ENCODE measurements at regions not wholly inside any gene's neighbourhood (a gene's known extent, or its start where the extent isn't known, plus 50 kb on each side); places are given as distances from the start of the nearest gene placed in this dataset.
"Not testable (repeated sequence)": the region's sequence is repeated elsewhere in the genome, so short reads cannot be mapped to it uniquely, and the experiment has no call there.

DNA sequence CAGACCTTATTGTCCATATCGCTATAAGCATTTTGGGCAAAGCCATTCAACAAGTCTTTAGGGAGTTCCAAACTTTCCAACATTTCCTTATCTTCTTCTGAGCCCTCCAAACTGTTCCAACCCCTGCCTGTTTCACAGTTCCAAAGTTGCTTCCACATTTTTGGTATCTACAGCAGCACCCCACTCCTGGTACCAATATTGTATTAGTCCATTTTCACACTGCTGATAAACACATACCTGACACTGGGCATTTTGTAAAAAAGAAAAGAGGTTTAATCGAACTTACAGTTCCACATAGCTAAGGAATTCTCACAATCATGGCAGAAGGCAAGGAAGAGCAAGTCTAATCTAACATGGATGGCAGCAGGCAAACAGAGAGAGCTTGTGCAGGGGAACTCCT is 834.1 kb upstream of the GBE1 start:
- DNase-seq, result no peak

DNA sequence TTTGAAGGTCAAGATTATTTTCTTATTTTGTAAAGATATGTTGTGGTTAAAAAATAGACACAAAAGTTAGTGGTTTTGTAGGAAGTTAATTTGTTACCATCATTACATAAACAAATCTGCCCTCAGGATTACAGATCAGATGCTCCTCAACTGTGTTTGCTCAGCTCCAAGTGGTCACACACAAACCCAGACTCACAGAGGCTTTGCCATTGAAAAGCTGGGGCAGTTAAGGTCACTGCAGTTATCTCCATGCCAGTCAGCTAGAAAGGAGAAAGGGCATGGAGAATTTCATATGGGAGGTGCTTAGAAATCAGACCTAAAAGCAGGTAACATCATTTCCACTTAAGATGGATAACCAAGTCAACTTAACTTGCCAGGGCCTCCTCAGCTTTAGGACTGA is 825.7 kb upstream of the GBE1 start:
- no peak for DNase-seq

DNA sequence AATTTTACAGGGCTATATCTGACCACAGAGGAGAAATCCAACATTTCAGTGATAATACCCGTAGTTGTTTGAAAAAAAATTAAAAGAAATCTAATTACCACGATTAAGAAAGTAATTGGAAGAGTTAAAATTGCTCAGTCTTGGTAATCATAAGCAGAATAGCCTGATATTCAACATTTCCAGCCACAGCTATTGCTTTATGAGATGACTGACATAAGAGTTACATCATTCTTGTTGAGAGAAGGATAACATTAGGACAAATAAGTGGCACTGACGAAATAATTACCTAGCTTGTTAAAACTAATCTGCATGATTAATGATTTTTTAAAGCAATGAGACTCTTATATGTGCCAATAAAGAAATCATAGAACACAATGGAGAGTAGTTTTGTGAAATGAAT is 825.0 kb upstream of the GBE1 start:
- no peak for DNase-seq

DNA sequence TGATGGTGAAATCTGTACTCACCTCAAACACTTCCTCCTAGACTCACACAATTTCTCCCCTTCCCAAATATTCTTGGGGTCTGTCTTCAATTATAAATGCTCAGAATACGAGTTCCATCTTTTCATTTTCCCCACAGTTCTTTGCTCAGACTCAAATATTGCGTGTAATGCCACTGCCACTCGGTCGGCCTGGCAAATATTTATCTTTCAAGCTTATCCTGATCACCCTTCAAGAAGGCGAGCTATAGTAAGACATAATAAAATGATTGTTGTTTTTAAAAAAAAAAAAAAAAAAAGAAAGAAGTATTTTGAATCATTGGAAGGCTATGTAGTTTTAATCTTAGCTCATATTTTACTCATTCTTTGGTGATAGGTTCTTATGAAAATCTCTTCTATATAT is 824.6 kb upstream of the GBE1 start:
- not testable (repeated sequence) for DNase-seq

DNA sequence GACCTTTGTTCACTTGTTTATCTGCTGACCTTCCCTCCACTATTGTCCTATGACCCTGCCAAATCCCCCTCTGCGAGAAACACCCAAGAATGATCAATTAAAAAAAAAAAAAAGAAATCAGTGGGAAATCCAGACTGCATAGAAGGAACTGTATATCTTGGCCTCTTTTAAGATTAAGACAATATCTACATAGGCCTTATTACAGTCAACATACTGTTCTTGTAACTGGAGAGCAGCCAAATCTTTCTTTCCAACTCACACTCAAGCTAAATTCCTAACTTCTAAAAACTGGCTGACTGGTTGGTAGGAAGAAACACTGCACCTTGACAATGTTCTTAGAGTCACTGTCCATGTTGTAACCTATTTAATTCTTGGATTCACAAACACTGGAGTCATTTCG is 824.1 kb upstream of the GBE1 start:
- not testable (repeated sequence) for DNase-seq

GRCh38 chr3:82584861-82585260 is 823.4 kb upstream of the GBE1 start:
- DNase-seq, result not testable (repeated sequence)

DNA sequence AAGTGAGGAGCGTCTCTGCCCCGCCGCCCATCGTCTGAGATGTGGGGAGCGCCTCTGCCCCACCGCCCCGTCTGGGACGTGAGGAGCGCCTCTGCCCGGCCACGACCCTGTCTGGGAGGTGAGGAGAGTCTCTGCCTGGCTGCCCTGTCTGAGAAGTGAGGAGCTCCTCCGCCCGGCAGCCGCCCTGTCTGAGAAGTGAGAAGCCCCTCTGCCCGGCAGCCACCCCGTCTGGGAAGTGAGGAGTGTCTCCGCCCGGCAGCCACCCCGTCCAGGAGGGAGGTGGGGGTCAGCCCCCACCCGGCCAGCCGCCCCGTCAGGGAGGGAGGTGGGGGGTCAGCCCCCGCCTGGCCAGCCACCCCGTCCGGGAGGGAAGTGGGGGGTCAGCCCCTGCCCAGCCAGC is 823.0 kb upstream of the GBE1 start:
- DNase-seq, result not testable (repeated sequence)

DNA sequence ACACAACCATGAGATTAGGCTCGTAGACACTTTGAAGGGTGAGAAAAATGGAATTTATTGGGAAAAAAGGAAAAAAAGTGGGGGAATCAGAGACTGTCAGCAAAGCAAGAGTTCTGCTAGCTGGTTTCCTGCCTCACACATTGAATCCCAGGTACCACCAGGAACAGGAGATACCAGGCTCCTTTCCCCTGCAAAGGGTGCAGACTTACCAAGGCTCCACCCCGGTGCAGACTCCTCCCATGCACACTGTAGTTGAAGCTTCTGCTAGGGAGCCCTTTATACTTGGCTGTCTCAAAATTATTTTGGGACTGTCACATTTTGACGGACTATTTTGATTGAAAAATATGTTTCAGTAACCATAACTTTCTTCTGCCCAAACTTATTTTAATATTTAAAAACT is 819.9 kb upstream of the GBE1 start:
- DNase-seq, result no peak

- no peak for DNase-seq
These were observed 811.3 kb upstream of the GBE1 start for GRCh38 chr3:82572721-82573120.

- DNase-seq, result no peak
These were observed 807.4 kb upstream of the GBE1 start for GRCh38 chr3:82568776-82569338.

DNA sequence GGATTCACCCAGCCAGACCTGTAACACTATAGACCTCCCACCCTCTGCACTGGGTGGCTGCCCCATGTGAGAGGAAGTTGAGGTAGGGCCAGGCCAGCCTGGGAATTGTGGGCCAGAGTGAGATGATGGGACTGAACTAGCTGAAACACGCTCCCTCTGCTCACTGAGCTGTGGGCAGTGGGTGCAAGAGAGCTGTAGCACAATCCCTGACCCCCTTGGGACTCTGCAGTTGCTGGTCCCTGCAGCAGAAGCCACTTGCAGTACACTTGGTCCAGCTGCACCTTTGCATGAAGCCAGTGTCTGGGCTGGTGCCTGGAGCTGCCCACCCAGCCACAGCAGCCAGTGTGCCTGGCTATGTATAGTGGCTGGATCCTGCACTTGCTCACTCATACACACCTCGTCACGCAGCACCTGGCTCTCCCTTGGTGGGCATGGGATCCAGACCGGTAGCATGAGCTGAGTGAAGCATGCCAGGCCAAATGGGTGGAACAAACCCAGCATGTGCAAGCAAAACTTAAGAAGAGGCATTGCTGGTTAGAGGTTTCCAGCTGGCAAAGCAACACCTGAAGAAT is 805.7 kb upstream of the GBE1 start:
- no peak for DNase-seq

DNA sequence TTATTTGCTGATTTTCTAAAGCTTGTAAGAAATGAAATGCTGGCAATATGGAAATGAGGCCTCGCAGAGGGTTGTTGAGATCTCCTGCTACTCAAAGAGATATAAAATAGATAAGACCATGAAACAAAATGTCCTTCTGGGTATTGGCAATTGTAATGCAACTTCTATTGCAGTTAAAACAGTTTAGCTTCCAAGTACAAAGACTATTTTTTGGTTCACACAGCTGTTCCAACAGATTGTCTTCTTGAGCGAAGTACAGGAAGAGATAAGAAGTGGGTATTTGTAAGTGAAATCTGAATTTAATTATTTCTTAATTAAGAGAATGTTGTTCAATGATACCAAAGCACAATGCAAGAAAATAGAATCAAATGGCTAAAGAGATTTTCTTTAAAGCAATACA is 801.5 kb upstream of the GBE1 start:
- no peak for DNase-seq

DNA sequence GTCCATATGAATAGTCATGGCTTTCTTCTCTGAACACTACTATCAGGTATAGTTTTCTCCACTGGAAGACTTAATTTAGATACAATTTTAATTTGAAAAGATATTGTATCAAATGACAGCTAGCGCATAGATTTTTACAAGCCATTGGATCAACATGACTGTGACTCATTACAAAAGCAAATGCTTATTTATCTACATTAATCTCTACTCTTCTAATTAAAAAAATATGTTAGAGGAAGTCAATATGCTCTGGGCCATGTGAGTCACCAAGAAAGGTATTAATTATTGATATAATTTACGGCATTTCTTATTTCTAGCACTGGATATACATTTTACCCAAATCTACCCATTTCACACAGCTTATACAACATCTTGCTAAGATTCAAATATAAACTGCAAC is 800.3 kb upstream of the GBE1 start:
- DNase-seq, result no peak

DNA sequence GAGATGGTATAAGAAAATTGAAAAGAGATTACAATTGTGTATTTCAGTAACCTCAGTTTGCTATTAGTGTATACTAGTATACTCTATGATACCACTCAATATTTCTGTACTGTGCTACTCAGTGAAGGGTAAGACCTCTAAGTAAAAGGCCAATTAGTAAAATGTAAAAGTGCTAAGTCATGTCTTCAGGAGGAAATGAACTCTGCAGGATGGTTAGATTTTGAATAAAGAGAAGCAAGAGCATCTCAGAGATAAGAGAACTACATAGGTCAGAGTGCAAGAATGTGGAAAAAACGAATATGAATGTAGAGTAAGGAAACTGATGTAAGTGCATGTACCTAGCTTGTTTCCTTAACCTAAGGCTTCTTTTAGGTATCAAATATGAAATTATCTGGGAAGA is 796.6 kb upstream of the GBE1 start:
- no peak for DNase-seq

- no peak for DNase-seq
These were observed 794.7 kb upstream of the GBE1 start for GRCh38 chr3:82556113-82556512.

GRCh38 chr3:82542556-82542955 is 781.1 kb upstream of the GBE1 start:
- not testable (repeated sequence) for DNase-seq

GRCh38 chr3:82521657-82522056 is 760.2 kb upstream of the GBE1 start:
- DNase-seq, result no peak

DNA sequence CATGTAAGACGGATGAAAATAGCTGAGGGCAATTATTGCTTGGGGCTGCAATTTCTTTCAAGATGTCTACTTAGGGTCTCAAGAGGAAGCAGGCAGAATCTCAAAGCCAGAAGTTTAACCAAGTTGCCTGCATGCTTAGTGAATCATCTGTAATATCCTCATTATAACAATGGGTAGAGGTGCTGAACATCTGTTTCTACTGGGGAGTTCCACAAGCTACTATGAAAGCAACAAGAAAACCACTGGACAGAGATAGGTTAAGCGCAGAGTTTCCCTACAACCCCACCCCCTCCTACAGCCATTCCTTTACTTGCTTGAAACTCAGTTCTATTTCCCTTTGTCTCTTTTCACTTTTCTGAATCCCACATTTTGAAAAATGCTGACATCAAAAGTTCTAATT is 759.4 kb upstream of the GBE1 start:
- no peak for DNase-seq

DNA sequence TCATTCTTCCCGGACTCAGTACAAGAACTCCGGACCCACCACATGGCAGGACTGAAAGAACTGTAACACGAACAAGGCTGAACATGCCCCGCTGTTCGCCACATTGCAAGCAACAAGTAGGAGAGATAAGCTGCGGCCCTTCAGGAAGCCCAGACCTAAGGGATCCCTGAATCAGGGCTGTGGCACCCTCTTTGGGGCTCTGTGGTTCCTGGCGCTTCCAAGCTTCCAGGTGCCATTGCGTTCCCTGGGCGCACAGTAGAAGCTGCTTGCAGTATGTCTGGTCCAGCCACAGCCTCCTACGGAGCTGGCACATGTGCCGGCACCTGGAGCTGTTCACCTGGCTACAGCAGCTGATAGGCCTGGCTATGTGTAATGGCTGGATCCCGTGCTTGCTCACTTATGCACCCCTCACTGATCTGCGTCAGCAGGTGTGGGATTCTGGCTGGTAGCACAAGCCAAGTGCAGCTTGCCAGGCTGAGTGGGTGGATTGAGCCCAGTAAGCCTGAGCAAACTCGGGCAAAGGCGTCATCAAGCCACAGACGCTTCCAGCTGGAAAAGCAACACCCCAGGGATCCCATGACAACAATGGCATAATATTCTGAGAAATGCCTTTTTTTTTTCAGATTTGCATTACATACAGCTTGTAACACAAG is 748.6 kb upstream of the GBE1 start:
- no peak for DNase-seq

- no peak for DNase-seq
These were observed 747.8 kb upstream of the GBE1 start for GRCh38 chr3:82509106-82509842.

DNA sequence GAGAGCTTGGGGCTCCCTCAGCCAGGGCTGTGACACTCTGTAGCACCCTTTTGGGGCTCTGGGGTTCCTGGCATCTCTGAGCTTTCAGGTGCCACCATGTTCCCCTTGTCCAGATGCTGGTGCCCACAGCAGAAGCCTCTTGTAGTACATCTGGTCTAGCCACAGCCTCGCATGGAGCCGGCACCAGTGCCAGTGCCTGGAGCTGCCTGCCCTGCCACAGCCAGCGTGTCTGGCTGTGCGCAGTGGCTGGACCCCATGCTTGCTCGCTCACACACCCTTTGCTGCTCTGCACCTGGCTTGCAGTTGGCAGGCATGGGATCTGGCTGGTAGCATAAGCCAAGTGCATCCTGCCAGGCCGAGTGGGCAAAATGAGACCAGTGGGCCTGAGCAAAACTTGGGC is 744.8 kb upstream of the GBE1 start:
- no peak for DNase-seq

DNA sequence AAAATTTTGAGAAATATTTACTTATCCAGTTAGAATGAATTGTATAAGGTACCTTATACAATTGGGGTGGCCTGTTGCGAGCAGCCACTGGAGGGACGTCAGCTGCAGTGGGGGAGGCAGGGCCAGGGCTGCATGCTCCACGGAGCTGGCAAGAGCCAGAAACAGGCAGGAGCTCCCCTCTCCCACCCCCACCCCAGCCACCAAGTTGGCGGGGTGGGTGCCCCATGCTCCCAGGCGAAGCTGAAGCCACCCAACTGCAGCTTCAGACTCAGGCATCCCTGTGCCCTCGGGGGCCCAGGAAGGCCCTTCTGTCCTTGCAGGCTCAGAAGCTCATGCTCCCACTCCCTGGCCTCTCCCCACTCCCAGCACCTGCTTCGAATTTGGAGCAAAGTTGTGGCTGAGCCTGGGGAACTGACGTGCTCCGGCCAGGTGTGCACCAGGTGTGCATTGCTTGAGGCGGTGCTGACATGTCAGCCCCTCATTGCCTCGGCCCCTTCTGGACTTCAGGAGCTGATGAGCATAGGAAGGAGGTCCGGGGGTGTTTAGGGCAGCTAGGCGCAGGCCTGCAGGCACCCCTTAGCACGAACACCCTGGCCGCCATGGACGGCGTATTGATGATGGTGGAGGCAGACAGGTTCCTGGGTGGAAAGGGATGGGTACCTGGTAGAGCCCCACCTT is 743.8 kb upstream of the GBE1 start:
- DNase-seq, result no peak

DNA sequence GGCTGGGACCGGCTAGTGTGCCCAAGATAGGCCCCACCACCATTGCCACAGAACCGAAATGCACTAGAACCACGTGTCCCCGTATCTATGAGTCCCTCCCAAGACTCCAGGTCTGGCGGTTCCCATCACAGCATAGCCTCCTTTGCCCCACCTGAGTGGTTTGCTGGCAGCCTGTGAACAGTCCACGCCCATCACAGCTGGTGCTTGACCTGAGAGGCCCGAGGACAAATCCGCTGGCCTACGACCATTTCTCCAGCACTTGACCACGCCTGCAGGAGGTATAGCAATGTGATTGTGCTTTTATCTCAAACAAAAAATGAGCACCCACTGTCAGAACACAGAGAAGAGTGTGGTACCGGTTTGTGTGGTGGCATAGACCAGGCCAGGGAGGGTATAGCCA is 736.7 kb upstream of the GBE1 start:
- DNase-seq, result no peak
